ENCODE measurements at regions not wholly inside any gene's neighbourhood (a gene's known extent, or its start where the extent isn't known, plus 50 kb on each side); places are given as distances from the start of the nearest gene placed in this dataset.

GRCh38 chr13:44318161-44318560 is 55.5 kb upstream of the SERP2 start:
- Histone ChIP-seq H2BK120ac (replicated peaks; ENCODE audit: low read depth, low read length) (no peak overlapping the region), H2BK5ac (ENCODE audit: low read depth, low read length) (no peak overlapping the region), H4K91ac (replicated peaks; ENCODE audit: insufficient read length, low read length) (no peak overlapping the region), H2BK12ac (ENCODE audit: low read depth, low read length) (no peak overlapping the region), H3K9ac (replicated peaks in 1 of 4; ENCODE audit: extremely low read depth in 1 of 4, low read depth in 3 of 4, low read length in 3 of 4) (no peak overlapping the region), H3K27ac (ENCODE audit: low read depth, low read length) (no peak overlapping the region), H3K56ac (replicated peaks; ENCODE audit: insufficient read length, low read depth, low read length) (no peak overlapping the region), H3K4me2 (ENCODE audit: insufficient read depth in 1 of 2, low read depth in 2 of 2, low read length in 2 of 2) (no peak overlapping the region), H3K14ac (ENCODE audit: insufficient read length) (no peak overlapping the region), H3K4ac (replicated peaks; ENCODE audit: insufficient read length, low read depth, low read length) (no peak overlapping the region), H3K23me2 (ENCODE audit: low read depth, low read length) (no peaks in the 10 kb centered on the region), H3K4me1 (replicated peaks in 1 of 4; ENCODE audit: control insufficient read depth in 3 of 4, insufficient read depth in 4 of 4, low read length in 3 of 4) (no peaks in the 10 kb centered on the region), H3K36me3 (ENCODE audit: control insufficient read depth in 2 of 4, insufficient read depth in 4 of 4, low read length in 3 of 4) (no peaks in the 10 kb centered on the region), H4K5ac (ENCODE audit: insufficient read length, low read depth, low read length) (no peak overlapping the region), H4K8ac (ENCODE audit: extremely low read depth, insufficient read depth, low read length) (no peak overlapping the region), H4K20me1 (replicated peaks in 1 of 2; ENCODE audit: control insufficient read depth in 1 of 2, insufficient read depth in 2 of 2, low read length in 2 of 2) (no peaks in the 10 kb centered on the region), H3K27me3 (replicated peaks in 1 of 4; ENCODE audit: control insufficient read depth in 3 of 4, extremely low read depth in 1 of 4, insufficient read depth in 3 of 4, low read length in 3 of 4) (no peaks in the 10 kb centered on the region), H3K18ac (ENCODE audit: extremely low read depth, low read length) (no peak overlapping the region), H3K23ac (ENCODE audit: insufficient read length) (no peak overlapping the region), H3K79me2 (ENCODE audit: control insufficient read depth in 1 of 2, insufficient read depth in 2 of 2, low read length in 2 of 2) (no peaks in the 10 kb centered on the region), H2AFZ (ENCODE audit: low read length) (no peak overlapping the region), H2BK20ac (ENCODE audit: low read length) (no peak overlapping the region), H3K9me3 (ENCODE audit: insufficient read depth in 2 of 2, low read depth in 1 of 2, low read length in 1 of 2) (peaks cover 0 to 3% of the 10 kb centered on the region in 2 experiments; a peak in 1 of 4 replicates), H2AK5ac (ENCODE audit: low read depth, low read length) (no peak overlapping the region), H3K4me3 (ENCODE audit: extremely low read depth in 1 of 4, insufficient read depth in 2 of 4, low read depth in 3 of 4, low read length in 4 of 4) (no peak overlapping the region), H3K79me1 (ENCODE audit: low read depth, low read length) (no peaks in the 10 kb centered on the region), H2BK15ac (ENCODE audit: low read length) (no peak overlapping the region)
- CTCF ChIA-PET (ENCODE audit: partially characterized antibody) = interaction anchor here (1.2 to 1.6 kb wide), 2 partner anchors 13 to 119 kb away, joined by 3 to 4 read pairs; no protein-coding TSS in a partner anchor
- TF ChIP-seq SIN3A (conservative IDR thresholded peaks at IDR 0.05 in 1 of 2, IDR thresholded peaks at IDR 0.05 in 1 of 2; ENCODE audit: low read depth in 1 of 2, low read length in 2 of 2) = no peak
- no peak for TF ChIP-seq CBX8 (IDR thresholded peaks at IDR 0.05; ENCODE audit: borderline replicate concordance, low read depth, low read length)
- TF ChIP-seq CHD1 (IDR thresholded peaks at IDR 0.05; ENCODE audit: low read depth, low read length) = no peak
- TF ChIP-seq EP300 (IDR thresholded peaks at IDR 0.05; ENCODE audit: borderline replicate concordance in 1 of 2, low read depth in 2 of 2, low read length in 2 of 2) = no peak
- TF ChIP-seq JUND (IDR thresholded peaks at IDR 0.05; ENCODE audit: low read length) = no peak
- TF ChIP-seq SUZ12 (IDR thresholded peaks at IDR 0.05; ENCODE audit: low read length) = no peak
- no peak for TF ChIP-seq CTCF (IDR thresholded peaks at IDR 0.05; ENCODE audit: control extremely low read depth in 1 of 3, insufficient read depth in 1 of 3, low read depth in 1 of 3, low read length in 3 of 3)
- no peak for TF ChIP-seq HDAC6 (IDR thresholded peaks at IDR 0.05; ENCODE audit: low read depth, low read length)
- no peak for TF ChIP-seq TAF7 (optimal IDR thresholded peaks at IDR 0.05; ENCODE audit: borderline replicate concordance, low read depth, low read length)
- no peak for TF ChIP-seq CBX5 (IDR thresholded peaks at IDR 0.05; ENCODE audit: low read depth, low read length)
- no peak for TF ChIP-seq EGR1 (IDR thresholded peaks at IDR 0.05; ENCODE audit: borderline replicate concordance, low read depth, low read length)
- TF ChIP-seq SRF (IDR thresholded peaks at IDR 0.05; ENCODE audit: low read depth, low read length) = no peak
- DNase-seq (ENCODE audit: low read depth in 1 of 2, low spot score in 2 of 2) (no peak), FAIRE-seq (no peak)
- WGBS, 2 experiments (ENCODE audit: extremely low coverage in 1 of 2, insufficient coverage in 1 of 2, insufficient read length in 1 of 2, insufficient replicate concordance in 2 of 2, low coverage in 1 of 2, low lambda C conversion rate in 2 of 2, missing lambda C conversion rate in 1 of 2) = 91% methylated on average over 3 of the region's 3 CpGs; no CpG with 5 or more reads in 1 of the 2 experiments
- POLR2A ChIA-PET (ENCODE audit: partially characterized antibody) = no interaction called here
